Prostate gland (tissue), 2 donors: ENCODE measurements at regions not wholly inside any gene's neighbourhood (a gene's known extent, or its start where the extent isn't known, plus 50 kb on each side); places are given as distances from the start of the nearest gene placed in this dataset.

ENCODE experiments used
- DNase-seq: peaks from one replicate; pipeline ENCODE4 v3.0.0-alpha.2; 2019; ENCODE audit warnings: low spot score
- H3K27ac ChIP-seq, 2 donors: fragments of 200-600 bp; sonication (generic); 2 replicates each; pipeline ENCODE4 v1.5.1; 2017 to 2019
- H3K27me3 ChIP-seq: fragments of 200-600 bp; sonication (generic); replicated peaks from 2 replicates; pipeline ENCODE4 v1.5.1; 2019; ENCODE audit not compliant: insufficient read depth
- H3K36me3 ChIP-seq, 2 donors: fragments of 200-600 bp; sonication (generic); 1 replicate in 1 of 2; 2 replicates in 1 of 2; pipeline versions ENCODE4 v1.5.1 to v1.8.1; 2017 to 2019
- H3K4me1 ChIP-seq: fragments of 200-600 bp; sonication (generic); replicated peaks from 2 replicates; pipeline ENCODE4 v1.5.1; 2019
- H3K4me3 ChIP-seq, 2 donors: fragments of 200-600 bp; sonication (generic); 2 replicates each; pipeline ENCODE4 v1.5.1; 2017 to 2019
- H3K9me3 ChIP-seq: fragments of 200-600 bp; sonication (generic); 2 replicates; pipeline ENCODE4 v1.5.1; 2017
- POLR2A ChIP-seq: fragments of 450-650 bp; IDR thresholded peaks from one replicate; pipeline ENCODE4 v1.6.1; 2016; ENCODE audit warnings: antibody characterized with exemption, mild to moderate bottlenecking
- POLR2AphosphoS5 ChIP-seq: sonication (generic); formaldehyde crosslinking; IDR thresholded peaks from one replicate; pipeline ENCODE4 v1.6.1; 2017; ENCODE audit warnings: antibody characterized with exemption
- WGBS: methylation state at CpG from one replicate; pipeline ENCODE4 v1.1.5; 2018; 5-methylcytosine and 5-hydroxymethylcytosine counted together
- intact Hi-C: fragments of 100-400 bp; cut with DNase I; formaldehyde crosslinking; loops from one replicate; pipeline ENCODE4 v1.14.2; 2022
- TF ChIP-seq, protein P1 (sequence below), 4 experiments: fragments of 200-600 bp in 2 of 4; fragments of 450-650 bp in 2 of 4; sonication (generic) in 2 of 4; IDR thresholded peaks; 1 replicate in 3 of 4; 2 replicates in 1 of 4; pipeline ENCODE4 v1.5.1; 2016 to 2019; ENCODE audit warnings: antibody characterized with exemption in 4 of 4, mild to moderate bottlenecking in 2 of 4, moderate library complexity in 2 of 4

DNA sequence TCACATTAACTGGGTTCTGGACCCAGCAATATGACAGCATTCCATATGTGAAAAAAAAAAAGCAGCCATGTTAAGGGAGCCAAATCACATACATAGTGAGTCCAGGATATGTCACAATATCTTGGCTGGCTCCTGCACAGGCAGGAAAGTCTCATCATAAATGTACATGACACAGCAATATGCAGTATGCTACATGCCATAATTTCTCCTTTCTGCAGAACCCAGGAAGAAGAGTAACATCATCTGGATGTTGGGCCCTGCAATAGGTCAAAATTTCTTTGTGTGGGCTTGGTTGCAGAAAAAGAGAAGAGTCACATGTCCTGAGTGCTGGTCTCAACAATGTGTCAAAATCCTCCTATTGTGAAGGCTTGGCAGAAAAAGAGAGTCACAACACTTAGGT, 902.8 kb upstream of the AMELY start:
- no peaks in the 10 kb centered on the region for H3K4me1 ChIP-seq
- H3K36me3 ChIP-seq = no peaks in the 10 kb centered on the region
- intact Hi-C loops = no loop called here
- TF ChIP-seq, protein P1, sequence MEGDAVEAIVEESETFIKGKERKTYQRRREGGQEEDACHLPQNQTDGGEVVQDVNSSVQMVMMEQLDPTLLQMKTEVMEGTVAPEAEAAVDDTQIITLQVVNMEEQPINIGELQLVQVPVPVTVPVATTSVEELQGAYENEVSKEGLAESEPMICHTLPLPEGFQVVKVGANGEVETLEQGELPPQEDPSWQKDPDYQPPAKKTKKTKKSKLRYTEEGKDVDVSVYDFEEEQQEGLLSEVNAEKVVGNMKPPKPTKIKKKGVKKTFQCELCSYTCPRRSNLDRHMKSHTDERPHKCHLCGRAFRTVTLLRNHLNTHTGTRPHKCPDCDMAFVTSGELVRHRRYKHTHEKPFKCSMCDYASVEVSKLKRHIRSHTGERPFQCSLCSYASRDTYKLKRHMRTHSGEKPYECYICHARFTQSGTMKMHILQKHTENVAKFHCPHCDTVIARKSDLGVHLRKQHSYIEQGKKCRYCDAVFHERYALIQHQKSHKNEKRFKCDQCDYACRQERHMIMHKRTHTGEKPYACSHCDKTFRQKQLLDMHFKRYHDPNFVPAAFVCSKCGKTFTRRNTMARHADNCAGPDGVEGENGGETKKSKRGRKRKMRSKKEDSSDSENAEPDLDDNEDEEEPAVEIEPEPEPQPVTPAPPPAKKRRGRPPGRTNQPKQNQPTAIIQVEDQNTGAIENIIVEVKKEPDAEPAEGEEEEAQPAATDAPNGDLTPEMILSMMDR (IDR thresholded peaks at IDR 0.05) = no peak
- no peak for TF ChIP-seq POLR2AphosphoS5
- TF ChIP-seq POLR2A = no peak
- no peak overlapping the region for H3K4me3 ChIP-seq
- no peak overlapping the region for H3K27ac ChIP-seq
- H3K27me3 ChIP-seq = no peaks in the 10 kb centered on the region
- no peaks in the 10 kb centered on the region for H3K9me3 ChIP-seq
- no peak for DNase-seq

DNA sequence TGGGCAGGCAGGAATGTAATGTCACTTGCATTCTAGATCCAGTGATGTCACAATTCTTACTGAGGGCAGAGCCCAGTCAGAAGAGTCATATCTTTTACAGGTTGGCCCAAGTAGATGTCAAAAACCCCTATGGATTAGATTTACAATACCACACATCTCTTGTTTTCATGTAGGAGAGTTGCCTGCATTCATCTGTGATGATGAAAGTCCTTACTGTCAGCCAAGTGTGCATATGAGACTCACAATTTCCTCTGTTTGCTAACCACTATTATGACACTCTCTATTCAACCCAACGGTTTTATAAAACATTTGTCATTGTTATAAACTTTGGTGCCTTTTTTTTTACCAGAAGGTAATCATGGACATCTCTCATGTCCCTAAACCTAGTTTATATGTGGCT, 898.8 kb upstream of the AMELY start:
- intact Hi-C loops = no loop called here
- H3K27ac ChIP-seq = no peak overlapping the region
- TF ChIP-seq POLR2AphosphoS5 (no peak), POLR2A (no peak)
- TF ChIP-seq, protein P1 (IDR thresholded peaks at IDR 0.05) = no peak
- no peaks in the 10 kb centered on the region for H3K4me1 ChIP-seq
- no peaks in the 10 kb centered on the region for H3K27me3 ChIP-seq
- H3K4me3 ChIP-seq = no peak overlapping the region
- DNase-seq = no peak
- WGBS = 50% methylated on average over 1 of the region's 1 CpG
- no peaks in the 10 kb centered on the region for H3K9me3 ChIP-seq
- H3K36me3 ChIP-seq = no peaks in the 10 kb centered on the region

DNA sequence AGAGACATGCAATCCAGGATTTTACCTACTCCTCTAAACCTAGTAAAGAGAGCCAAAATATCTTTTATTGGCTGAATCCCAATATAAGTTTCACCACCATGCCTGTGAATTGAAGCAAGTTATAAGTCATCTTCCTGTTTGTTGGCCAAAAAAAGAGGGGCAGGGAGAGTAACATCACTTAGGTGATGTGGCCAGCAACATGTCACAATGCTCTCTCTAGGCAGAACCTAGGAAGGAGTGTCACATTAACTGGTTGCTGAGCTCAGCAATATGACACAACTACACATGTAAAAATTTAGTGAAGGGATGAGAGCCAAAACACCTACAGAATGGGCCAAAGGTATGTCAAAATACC, 895.9 kb upstream of the AMELY start:
- H3K27ac ChIP-seq = no peak overlapping the region
- intact Hi-C loops = no loop called here
- H3K27me3 ChIP-seq = no peaks in the 10 kb centered on the region
- no peak for TF ChIP-seq POLR2A
- TF ChIP-seq POLR2AphosphoS5 = no peak
- TF ChIP-seq, protein P1 (IDR thresholded peaks at IDR 0.05) = no peak
- no peaks in the 10 kb centered on the region for H3K4me1 ChIP-seq
- no peak overlapping the region for H3K4me3 ChIP-seq
- no peaks in the 10 kb centered on the region for H3K36me3 ChIP-seq
- DNase-seq = no peak
- no peaks in the 10 kb centered on the region for H3K9me3 ChIP-seq

DNA sequence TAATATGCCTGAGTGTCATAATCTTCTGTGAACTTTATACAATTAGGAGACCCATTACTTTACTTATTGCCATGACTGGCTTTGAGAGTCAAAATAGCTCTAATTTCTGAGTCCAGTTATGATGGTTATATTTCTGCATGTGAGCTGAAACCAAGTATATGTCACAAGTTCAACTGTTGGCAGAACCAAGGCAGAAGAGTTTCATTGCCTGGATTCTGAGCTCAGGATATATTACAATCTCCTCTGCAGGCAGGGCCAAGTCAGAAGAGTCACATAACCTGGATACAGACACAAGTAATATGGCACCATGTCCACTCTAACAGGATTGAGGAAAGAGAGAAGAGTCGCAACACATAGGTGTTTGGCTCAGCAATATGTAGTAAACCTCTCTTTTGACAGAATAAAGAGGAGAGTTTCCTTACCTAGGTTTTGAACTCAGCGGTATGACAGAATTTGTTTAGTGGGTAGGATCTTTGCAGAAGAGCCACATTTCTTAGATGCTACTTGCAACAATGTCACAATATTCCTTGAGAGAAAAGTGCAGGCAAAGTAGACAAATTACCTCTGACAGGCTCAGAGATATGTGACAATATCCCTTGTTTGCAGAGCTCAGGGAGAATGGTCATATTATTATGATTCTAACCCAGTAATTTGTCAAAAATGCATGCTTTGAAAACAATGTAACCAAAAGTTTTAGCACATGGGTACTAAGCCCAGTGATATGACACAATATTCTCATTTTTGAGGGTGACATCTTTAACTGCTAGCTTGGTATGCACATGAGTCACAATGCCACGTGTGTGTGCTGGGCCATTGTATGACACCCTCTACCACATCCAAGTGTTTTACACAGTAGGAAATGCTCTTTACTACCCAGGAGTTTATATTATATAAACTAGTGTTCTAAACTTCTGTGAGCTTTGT, 895.3 kb upstream of the AMELY start:
- H3K27me3 ChIP-seq = no peaks in the 10 kb centered on the region
- TF ChIP-seq POLR2AphosphoS5 (no peak), POLR2A (no peak)
- TF ChIP-seq, protein P1 (IDR thresholded peaks at IDR 0.05) = no peak
- intact Hi-C loops = no loop called here
- H3K27ac ChIP-seq = no peak overlapping the region
- 78% methylated on average over 3 of the region's 3 CpGs for WGBS
- no peaks in the 10 kb centered on the region for H3K36me3 ChIP-seq
- no peaks in the 10 kb centered on the region for H3K9me3 ChIP-seq
- DNase-seq = no peak
- H3K4me1 ChIP-seq = no peaks in the 10 kb centered on the region
- no peak overlapping the region for H3K4me3 ChIP-seq

DNA sequence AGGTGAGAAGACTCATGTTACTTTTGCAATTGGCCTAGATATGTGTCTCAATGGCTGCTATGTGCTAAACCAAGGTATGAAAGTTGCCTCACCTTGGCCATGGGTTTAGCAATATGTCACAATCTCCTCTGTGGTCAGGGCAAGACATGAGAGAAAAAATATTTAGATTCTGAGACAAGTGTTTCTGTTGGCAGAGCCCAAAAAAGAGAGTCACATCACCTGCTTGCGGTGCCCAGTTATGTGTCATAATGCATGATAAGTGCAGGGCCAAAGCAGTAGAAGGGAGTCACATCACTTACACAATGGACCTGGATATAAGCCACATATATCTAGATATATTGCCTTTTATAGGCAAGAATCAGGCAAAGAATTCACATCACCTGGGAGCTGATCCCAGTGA, 894.1 kb upstream of the AMELY start:
- Histone ChIP-seq H3K4me1 (no peaks in the 10 kb centered on the region), H3K36me3 (no peaks in the 10 kb centered on the region), H3K4me3 (no peak overlapping the region), H3K27me3 (no peaks in the 10 kb centered on the region), H3K27ac (no peak overlapping the region), H3K9me3 (no peaks in the 10 kb centered on the region)
- 87% methylated on average over 1 of the region's 1 CpG for WGBS
- TF ChIP-seq, protein P1 (IDR thresholded peaks at IDR 0.05) = no peak
- TF ChIP-seq POLR2AphosphoS5 (no peak), POLR2A (no peak)
- intact Hi-C loops = no loop called here
- no peak for DNase-seq
